Activated CD8-positive, alpha-beta T cell treated with anti-CD3 and anti-CD28 coated beads for 36 hours (primary cell): ENCODE measurements at regions not wholly inside any gene's neighbourhood (a gene's known extent, or its start where the extent isn't known, plus 50 kb on each side); places are given as distances from the start of the nearest gene placed in this dataset.

ENCODE experiments used
- ATAC-seq: fragments of 200-7000 bp; cut with Tn5 transposase; one replicate; pipeline ENCODE4 v1.10.0; 2021; ENCODE audit warnings: mild to moderate bottlenecking, moderate library complexity
- CTCF ChIA-PET: fragments of 350-600 bp; sonication (Branson Sonifier 250); formaldehyde crosslinking; loops from one replicate; lab custom pipeline; 2021; ENCODE audit warnings: antibody characterized with exemption; lab: Charles Lee
- POLR2A ChIA-PET: fragments of 350-600 bp; sonication (Branson Sonifier 250); formaldehyde crosslinking; loops from one replicate; lab custom pipeline; 2021; ENCODE audit warnings: antibody characterized with exemption; lab: Charles Lee
- DNase-seq: peaks from one replicate; pipeline ENCODE4 v3.0.0-alpha.2; 2020
- H3K27ac Mint-ChIP-seq: one replicate; pipeline ENCODE4 v1.8.0; 2021; ENCODE audit warnings: mild to moderate bottlenecking, mixed read lengths
- H3K27me3 Mint-ChIP-seq: one replicate; pipeline ENCODE4 v1.8.0; 2021; ENCODE audit warnings: mixed read lengths
- H3K36me3 Mint-ChIP-seq: one replicate; pipeline ENCODE4 v1.8.0; 2021; ENCODE audit warnings: low read depth, mixed read lengths
- H3K4me1 Mint-ChIP-seq: one replicate; pipeline ENCODE4 v1.8.0; 2021; ENCODE audit warnings: low read depth, mixed read lengths
- H3K4me3 Mint-ChIP-seq: one replicate; pipeline ENCODE4 v1.8.0; 2021; ENCODE audit warnings: mild to moderate bottlenecking, moderate library complexity, mixed read lengths
- H3K9me3 Mint-ChIP-seq: one replicate; pipeline ENCODE4 v1.8.0; 2021; ENCODE audit warnings: mixed read lengths
- intact Hi-C: fragments of 100-400 bp; cut with micrococcal nuclease; formaldehyde crosslinking; loops from one replicate; pipeline ENCODE4 v1.10.0; 2022
- TF ChIP-seq, protein P1 (sequence below): fragments of 200-600 bp; IDR thresholded peaks from one replicate; pipeline ENCODE4 v1.8.0; 2022; ENCODE audit warnings: antibody characterized with exemption, mild to moderate bottlenecking

DNA sequence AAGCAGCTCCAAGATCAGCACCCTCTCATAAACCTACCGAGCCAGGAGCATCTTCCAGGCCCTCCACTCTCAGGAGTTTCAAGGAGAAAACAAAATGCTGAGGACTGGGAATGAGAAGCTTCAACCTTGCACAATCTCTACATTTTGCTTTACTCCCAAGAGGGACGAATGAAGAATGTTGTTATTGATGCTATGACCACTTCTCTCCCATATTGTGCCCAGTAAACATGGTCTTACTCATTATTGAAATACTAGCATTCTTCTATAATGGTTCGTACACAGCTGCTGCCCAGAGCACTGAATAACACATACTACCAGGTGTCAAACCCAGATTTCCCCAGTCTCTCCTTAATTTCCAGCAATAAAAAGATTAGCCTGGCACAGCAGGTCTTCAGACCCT, 63.4 kb upstream of the BET1 start:
- ChIA-PET POLR2A (no interaction called here), CTCF (interaction anchor here (1.1 kb wide), 1 partner anchor 20 kb away, joined by 3 read pairs; no protein-coding TSS in a partner anchor)
- Mint-ChIP-seq H3K4me1 (peaks cover 6% of the 10 kb centered on the region), H3K27ac (no peak overlapping the region), H3K27me3 (peaks cover 34% of the 10 kb centered on the region), H3K4me3 (no peak overlapping the region), H3K36me3 (no peaks in the 10 kb centered on the region), H3K9me3 (no peaks in the 10 kb centered on the region)
- no peak for DNase-seq
- TF ChIP-seq, protein P1, sequence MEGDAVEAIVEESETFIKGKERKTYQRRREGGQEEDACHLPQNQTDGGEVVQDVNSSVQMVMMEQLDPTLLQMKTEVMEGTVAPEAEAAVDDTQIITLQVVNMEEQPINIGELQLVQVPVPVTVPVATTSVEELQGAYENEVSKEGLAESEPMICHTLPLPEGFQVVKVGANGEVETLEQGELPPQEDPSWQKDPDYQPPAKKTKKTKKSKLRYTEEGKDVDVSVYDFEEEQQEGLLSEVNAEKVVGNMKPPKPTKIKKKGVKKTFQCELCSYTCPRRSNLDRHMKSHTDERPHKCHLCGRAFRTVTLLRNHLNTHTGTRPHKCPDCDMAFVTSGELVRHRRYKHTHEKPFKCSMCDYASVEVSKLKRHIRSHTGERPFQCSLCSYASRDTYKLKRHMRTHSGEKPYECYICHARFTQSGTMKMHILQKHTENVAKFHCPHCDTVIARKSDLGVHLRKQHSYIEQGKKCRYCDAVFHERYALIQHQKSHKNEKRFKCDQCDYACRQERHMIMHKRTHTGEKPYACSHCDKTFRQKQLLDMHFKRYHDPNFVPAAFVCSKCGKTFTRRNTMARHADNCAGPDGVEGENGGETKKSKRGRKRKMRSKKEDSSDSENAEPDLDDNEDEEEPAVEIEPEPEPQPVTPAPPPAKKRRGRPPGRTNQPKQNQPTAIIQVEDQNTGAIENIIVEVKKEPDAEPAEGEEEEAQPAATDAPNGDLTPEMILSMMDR, result no peak
- intact Hi-C loops, result no loop called here
- ATAC-seq, result no peak

DNA sequence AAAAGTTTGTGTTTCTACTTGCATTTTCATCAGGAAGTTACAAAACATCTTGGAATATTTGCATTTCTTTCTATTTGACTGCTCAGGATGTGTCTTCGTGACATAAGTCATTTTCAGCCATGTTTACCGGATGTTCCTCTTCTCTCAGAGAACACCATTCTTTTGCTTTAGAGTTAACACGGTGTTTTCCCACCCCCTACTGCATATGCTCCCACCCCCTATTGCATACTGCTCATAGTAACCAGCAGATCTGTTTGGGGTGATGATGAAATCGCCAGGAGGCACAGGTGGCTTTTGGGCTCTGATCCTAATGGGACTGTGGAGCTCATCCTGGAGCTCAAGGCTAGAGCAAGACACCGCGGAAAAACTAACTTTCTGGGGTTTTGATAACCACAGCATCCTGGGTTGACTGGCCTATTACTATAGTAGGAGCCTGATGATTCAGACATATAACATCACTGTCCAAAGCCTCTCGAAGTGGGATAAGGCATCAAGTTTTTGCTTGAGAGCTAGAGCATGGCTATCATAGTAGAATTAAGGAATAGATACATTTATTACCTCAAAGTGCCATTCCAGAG, 65.1 kb upstream of the BET1 start:
- ChIA-PET CTCF (no interaction called here), POLR2A (no interaction called here)
- Mint-ChIP-seq H3K27me3 (peaks cover 27% of the 10 kb centered on the region), H3K9me3 (no peaks in the 10 kb centered on the region), H3K4me3 (no peak overlapping the region), H3K4me1 (peaks cover 6% of the 10 kb centered on the region), H3K27ac (no peak overlapping the region), H3K36me3 (no peaks in the 10 kb centered on the region)
- ATAC-seq (no peak), DNase-seq (no peak)
- TF ChIP-seq, protein P1, result no peak
- intact Hi-C loops, result no loop called here

DNA sequence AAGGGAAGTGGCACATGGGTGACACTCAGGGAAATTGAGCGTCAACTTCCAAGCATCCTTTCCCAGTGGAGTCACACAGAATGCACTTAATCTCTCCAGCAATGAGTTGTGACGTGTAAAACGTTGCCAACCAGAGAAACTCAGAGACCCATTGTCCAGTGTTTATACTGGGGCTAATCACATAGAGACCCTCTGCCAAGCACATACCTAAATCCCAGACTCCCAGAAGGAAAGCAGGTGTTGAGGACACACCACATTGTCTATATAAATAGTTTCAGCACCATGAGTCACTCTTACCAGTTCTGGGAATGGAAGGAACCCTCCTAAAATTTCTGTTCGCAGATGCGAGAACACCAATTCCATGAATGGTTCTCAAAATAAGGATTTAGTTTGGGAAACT, 76.4 kb upstream of the BET1 start:
- Mint-ChIP-seq H3K27me3 (peaks cover 16% of the 10 kb centered on the region), H3K9me3 (no peaks in the 10 kb centered on the region), H3K4me3 (no peak overlapping the region), H3K36me3 (no peaks in the 10 kb centered on the region), H3K27ac (no peak overlapping the region), H3K4me1 (no peaks in the 10 kb centered on the region)
- intact Hi-C loops, result loop anchor here (10.0 kb wide), 1 partner anchor 314 kb away; the partner anchor contains the start of gene COL1A2
- no peak for DNase-seq
- ChIA-PET POLR2A (no interaction called here), CTCF (no interaction called here)
- TF ChIP-seq, protein P1, result no peak
- no peak for ATAC-seq

DNA sequence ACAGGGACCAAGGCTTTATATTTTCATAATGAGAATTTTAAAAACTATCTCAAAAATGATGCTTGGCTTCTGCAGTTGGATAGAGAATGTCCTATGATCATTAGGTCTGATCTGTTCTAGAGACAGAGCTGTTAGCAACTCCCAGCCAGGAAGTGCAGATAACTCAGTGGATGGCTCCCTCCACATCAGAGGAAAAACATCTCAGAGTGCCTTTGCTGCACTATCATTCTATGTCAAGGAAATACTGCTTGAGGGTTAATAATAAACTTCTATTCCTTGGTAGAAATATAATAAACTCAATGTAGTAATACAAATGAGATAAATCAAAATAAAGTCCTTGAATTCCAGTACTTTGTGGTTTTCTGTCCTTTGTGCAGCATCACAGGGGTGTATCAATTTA, 78.0 kb upstream of the BET1 start:
- CTCF ChIA-PET, result no interaction called here
- Mint-ChIP-seq H3K27ac (no peak overlapping the region), H3K36me3 (no peaks in the 10 kb centered on the region), H3K4me3 (no peak overlapping the region), H3K9me3 (no peaks in the 10 kb centered on the region), H3K27me3 (peaks cover 19% of the 10 kb centered on the region), H3K4me1 (no peaks in the 10 kb centered on the region)
- TF ChIP-seq, protein P1, result no peak
- POLR2A ChIA-PET, result no interaction called here
- ATAC-seq, result no peak
- no peak for DNase-seq
- intact Hi-C loops, result loop anchor here (10.0 kb wide), 1 partner anchor 313 kb away; the partner anchor contains the start of gene COL1A2

DNA sequence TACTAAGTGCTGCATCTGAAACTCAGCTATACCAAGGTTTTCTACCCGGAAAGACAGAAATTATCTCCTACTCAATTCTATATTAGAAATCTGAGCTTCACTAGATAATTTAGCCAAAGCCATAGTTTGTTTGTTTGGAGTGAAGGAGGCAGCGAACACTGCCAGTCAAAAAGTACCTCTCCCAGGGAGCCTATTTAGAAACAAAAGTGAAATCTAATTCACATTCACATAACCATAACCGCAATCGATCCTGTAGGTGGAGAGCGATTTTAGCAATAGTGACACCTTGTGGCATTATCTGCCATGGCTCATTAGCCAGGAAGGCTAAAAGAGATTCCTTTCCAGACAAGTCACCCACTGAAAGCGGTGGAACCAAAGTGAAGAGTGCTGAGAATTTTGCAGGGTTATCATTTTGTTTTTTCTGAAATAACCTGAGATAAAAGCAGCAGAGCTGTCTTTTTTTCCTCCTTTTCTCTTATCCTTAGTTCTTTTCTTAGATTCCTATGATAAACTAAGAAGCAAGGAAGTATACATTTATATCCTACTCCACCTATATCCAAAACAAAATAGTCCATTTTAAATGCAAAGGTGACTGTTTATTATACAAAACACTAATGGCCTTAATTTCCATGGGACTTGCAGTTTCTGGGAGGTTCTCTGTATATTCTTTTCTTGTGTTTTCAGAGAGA, 83.7 kb upstream of the BET1 start:
- POLR2A ChIA-PET, result no interaction called here
- Mint-ChIP-seq H3K27me3 (peaks cover 22% of the 10 kb centered on the region), H3K27ac (peak overlapping the region; percentile 23), H3K4me1 (peaks cover 6% of the 10 kb centered on the region), H3K36me3 (no peaks in the 10 kb centered on the region), H3K4me3 (peak overlapping the region; percentile 2), H3K9me3 (no peaks in the 10 kb centered on the region)
- peak; percentile 95 for ATAC-seq
- DNase-seq, result peak; percentile 67
- TF ChIP-seq, protein P1, result peak; percentile 76
- CTCF ChIA-PET, result interaction anchor here (0.6 to 2.5 kb wide), 16 partner anchors 10 to 841 kb away, joined by 3 to 14 read pairs (median 3); no protein-coding TSS in a partner anchor
- intact Hi-C loops, result loop anchor here (2.0 to 10.0 kb wide), 2 partner anchors 185 to 307 kb away; partner anchors contain the start of gene COL1A2
